IPS-NIHi11 (cell line): ENCODE measurements at regions not wholly inside any gene's neighbourhood (a gene's known extent, or its start where the extent isn't known, plus 50 kb on each side); places are given as distances from the start of the nearest gene placed in this dataset.
"Not testable (repeated sequence)": the region's sequence is repeated elsewhere in the genome, so short reads cannot be mapped to it uniquely, and the experiment has no call there.

Experiments
- DNase-seq: peaks from one replicate; pipeline ENCODE4 v3.0.0; 2012; ENCODE audit warnings: mixed read lengths, low spot score

DNA sequence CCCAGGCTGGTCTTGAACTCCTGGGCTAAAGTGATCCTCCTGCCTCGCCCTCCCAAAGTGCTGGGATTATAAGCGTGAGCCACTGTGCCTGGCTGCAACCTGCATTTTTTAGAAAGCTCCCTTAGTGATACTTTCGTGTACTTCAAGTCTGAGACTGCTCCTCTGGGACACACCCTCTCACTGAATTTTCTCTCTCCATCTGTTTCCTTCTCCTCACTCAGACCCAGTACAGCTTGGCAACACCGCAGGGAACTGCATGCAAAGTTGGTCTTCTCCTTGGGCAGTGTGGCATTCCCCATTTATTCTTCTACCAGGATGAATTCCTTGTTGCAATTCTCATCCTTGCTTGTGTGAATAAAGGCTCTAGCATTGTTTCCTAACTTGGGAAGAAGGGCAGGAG lies 175.9 kb downstream of the LPIN1 start:
- no peak for DNase-seq

DNA sequence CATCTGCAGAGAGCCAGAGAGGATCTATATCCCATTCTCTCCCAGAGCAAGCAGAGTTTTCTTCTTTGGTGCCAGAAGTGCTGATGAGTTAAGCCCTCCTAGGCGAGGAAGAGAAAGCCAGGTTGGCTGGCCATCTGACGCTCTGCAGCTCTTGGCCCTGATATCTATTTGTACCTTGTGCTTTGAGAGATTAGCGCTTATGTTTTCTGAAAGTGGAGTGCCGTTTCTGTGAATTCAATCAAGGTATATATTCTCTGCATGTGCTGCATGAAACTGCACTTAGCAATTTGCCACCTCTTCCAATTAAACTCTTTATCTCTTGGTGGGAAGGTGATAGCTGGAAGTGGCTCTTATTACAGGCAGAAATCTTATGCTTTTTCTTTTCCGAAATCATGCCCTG lies 177.5 kb downstream of the LPIN1 start:
- no peak for DNase-seq

GRCh38 chr2:11925295-11926066 lies 179.0 kb downstream of the LPIN1 start:
- no peak for DNase-seq

- DNase-seq: no peak
These were observed 183.9 kb downstream of the LPIN1 start for GRCh38 chr2:11930211-11930761.

- DNase-seq: no peak
These were observed 185.6 kb downstream of the LPIN1 start for GRCh38 chr2:11932048-11932512.

- DNase-seq: no peak
These were observed 186.5 kb downstream of the LPIN1 start for GRCh38 chr2:11932962-11933361.

- no peak for DNase-seq
These were observed 187.4 kb downstream of the LPIN1 start for GRCh38 chr2:11933854-11934253.

DNA sequence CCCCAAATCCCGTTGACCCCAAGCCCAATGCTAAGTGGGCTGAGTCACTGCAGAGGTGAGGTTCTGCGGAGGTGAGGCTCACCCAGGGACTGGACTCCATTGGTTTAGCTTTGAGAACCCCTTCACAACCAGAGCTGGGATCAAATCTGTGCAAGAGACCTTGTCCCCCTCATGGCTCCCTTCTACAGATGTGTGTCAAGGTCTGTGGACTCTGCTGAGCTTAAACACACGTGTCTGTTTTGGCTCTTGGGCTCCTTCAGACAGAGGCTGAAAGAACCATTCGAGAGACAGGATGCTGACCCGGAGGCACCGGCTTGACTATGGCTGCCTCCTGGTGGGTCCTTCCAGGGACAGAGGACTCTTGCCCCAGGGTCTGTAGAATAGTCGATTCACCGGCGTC lies 190.3 kb downstream of the LPIN1 start:
- DNase-seq: no peak

DNA sequence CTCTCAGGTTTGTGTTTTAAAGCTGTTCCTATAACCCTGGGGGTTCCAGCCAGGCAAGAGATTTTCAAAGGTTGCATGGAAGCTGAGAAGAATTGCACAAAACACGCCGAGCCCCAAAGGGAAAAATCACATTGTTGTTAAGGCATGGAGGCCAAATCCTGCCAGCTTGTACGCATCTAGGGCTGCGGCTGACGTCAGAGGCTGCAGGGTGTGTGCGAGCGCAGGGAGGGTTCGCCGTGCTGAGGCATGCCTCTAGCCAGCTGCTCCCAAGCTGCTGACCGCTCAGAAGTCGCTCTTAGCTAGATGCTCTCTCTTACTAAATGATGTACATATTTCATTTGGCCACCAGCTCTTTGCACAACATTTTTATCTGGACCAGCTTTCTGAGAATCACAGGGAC lies 191.8 kb downstream of the LPIN1 start:
- DNase-seq: no peak

- DNase-seq: no peak
These were observed 193.1 kb downstream of the LPIN1 start for GRCh38 chr2:11939523-11939922.

- no peak for DNase-seq
These were observed 193.8 kb downstream of the LPIN1 start for GRCh38 chr2:11940121-11940743.

DNA sequence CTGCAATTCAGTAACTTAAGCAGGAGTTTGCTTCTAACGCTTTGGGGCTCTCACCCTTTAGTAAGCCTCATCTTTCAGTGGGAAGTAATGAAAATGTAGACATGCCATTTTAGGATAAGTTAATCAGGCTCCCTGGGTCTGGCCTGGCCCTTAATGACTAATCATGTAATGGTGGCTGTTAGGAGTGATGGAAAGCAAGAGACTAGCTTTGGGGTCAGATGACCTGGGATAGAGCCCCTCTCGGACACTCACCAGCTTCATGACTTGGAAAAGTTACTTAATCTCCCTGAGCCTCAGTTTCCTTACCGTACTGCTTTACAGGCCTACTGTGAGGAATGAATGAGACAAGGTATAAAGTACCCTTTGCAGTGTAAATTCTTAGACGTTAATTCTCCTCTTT lies 194.4 kb downstream of the LPIN1 start:
- no peak for DNase-seq

DNA sequence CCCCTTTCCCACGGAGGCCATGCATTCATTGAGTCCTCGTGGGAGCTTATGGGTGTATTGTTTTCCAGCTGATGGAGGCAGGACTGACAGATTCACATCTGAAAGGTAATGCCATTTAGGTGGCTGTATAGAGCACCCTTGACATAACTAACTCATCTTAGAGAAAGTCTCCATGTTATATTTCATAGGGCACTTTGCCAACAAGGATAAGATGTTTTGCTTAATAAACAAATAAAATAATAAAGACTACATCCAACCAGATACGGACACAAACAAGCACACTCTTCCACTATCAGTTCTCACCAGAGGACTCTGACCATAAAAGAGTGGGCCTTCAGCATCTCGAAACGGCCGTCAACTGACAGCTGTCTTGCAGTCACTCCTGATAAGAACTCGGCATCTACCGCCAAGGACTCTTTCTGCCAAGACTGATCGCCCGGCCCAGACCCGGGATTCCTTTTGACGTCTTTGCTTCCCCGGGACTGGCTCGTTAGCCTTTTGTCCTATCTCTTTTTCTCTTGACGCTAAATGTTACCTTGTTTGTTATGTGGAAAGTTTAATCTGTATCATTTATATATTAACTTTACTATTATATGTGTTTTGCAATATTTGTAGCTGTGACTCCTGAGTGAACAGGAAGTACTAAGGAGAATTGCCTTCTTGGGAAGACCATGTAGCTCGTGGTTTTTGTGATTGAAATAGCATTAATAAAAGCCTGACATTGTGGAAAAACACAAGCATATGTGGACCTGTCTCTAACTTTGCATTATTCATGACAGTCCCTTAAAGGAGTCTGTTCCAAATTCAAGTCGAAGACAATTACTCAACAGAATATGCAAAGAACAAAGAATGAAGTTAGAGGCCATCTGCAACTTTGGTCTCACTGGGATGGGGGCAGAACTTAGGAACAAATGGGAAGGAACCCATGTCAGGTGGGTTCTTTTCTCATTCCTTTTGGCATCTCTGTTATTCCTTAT lies 195.1 kb downstream of the LPIN1 start:
- DNase-seq: no peak

DNA sequence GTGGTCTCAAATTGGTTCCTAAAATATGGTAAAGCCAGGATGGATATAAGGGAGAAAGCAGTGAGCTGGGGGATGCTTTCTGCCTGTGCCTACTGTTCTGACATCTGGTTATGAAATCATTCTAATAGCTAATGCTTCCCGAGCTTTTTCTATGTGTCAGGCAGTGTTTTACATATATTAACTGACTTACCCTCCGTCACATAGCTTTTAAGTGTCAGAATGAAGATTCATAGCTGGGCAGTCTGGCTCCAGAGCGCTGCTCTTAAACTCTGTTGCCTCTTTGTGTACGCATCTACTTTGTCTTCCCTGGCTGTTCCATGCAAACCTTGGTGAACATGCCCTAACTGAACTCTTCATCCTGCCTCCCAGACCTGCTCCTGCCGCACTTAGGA lies 195.7 kb downstream of the LPIN1 start:
- no peak for DNase-seq

DNA sequence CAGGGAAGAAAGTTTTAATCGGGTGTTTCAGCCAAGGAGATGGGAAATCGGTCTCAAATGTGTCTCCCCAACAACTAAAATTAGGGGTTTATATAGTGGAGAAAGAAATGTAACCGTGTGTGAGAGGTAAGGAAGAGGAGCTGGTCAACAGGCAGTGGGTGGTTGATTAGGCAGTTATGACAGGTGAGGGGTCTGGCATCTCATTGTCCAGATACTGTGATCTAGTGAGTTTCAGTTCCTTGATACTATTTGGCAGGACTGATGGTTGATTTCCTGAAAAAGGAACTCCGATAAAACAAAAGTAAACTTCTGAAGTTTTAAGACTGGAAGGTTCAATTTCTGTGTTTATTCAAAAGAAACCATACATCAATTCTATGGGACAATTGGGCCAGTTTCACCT lies 197.9 kb downstream of the LPIN1 start:
- no peak for DNase-seq

GRCh38 chr2:11945139-11946126 lies 199.0 kb downstream of the LPIN1 start:
- no peak for DNase-seq

DNA sequence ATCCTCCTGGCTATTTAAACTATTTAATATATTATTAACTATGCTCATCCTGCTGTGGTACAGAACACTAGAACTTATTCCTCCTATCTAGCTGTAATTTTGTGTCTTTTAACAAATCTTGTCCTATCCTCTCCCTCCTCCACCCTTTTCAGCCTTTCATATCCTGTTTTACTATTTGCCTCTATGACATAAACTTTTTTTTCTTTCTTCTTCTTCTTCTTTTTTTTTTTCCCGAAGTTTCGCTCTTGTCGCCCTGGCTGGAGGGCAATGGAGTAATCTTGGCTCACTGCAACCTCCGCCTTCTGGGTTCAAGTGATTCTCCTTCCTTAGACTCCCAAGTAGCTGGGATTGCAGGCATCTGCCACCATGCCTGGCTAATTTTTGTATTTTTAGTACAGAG lies 201.5 kb downstream of the LPIN1 start:
- no peak for DNase-seq

DNA sequence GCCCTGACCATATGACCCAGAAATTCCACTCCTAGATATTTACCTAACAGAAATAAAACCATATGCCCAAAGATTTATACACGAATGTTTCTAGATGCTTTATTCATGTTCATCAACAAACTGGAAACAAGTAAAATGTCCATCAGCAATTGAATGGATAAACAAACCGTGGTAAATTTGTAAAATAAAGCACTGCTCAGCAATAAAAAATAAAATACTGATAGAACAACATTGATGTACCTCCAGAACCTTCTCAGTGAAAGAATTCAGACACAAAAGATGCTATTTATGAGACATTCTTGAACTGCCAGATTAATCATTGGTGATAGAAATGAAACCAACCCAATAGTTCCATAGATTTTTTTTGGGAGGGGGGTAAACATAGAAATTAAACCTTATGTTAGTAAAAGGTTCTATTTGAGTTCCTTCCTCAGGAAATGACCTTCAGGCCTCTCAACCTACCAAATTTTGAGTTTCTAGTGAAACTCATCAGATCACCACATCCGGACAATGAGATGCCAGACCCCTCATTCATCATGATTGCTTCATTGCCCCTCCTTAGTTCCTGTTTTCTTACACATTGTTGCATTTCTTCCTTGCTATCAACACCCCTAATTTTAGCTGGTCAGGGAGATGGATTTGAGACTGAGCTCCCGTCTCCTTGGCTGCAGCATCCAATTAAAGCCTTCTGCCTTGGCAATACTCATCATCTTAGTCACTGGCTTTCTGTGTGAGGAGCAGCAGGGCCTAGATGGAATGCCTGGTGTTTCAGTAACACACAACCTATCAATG lies 203.5 kb downstream of the LPIN1 start:
- no peak for DNase-seq

- DNase-seq: no peak
These were observed 204.5 kb downstream of the LPIN1 start for GRCh38 chr2:11950896-11951295.

- not testable (repeated sequence) for DNase-seq
These were observed 205.1 kb downstream of the LPIN1 start for GRCh38 chr2:11951492-11951891.
